HG02870 (cell line): ENCODE measurements at regions not wholly inside any gene's neighbourhood (a gene's known extent, or its start where the extent isn't known, plus 50 kb on each side); places are given as distances from the start of the nearest gene placed in this dataset.

Source experiments
- ATAC-seq: cut with Tn5 transposase; IDR thresholded peaks from one replicate; pipeline ENCODE4 v1.9.1; 2021; ENCODE audit warnings: mild to moderate bottlenecking, moderate library complexity; ENCODE audit not compliant: unreplicated experiment

DNA sequence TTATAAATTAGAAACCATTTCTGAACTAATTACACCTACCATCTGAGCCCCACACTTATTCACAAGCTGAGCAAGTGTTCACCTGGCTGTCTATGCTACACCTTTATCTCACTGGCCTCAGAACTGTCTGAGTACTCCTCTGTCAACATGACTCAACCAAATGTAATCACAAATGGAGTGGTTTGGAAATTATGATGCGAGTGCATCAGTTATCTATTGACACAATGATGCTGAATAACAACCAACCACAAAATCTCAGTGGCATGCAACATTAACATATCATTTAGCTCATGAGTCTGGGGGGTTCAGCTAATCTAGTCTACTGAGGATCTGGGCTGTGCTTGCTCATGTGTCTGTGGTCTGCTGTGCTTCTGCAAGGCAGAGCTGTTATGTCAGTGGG lies 184.2 kb upstream of the NXPH2 start:
- ATAC-seq, result no peak

DNA sequence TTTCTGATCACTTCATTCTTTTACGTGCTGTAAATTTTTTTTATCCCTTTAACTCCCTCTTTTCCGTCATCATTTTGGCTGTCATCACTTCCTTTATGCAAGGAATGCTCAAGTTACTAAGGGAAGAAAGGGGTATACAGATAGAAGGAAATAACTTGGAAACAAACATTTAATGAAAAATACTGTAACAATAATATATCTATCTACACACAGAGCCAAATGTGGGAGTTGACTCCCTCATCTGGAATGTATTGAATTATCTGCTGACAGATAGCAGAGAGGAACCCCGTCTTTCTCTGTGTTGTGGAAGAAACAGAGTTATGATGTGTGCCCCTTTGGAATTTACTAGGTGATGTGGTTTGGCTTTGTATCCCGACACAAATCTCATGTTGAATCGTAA lies 182.5 kb upstream of the NXPH2 start:
- ATAC-seq, result no peak

DNA sequence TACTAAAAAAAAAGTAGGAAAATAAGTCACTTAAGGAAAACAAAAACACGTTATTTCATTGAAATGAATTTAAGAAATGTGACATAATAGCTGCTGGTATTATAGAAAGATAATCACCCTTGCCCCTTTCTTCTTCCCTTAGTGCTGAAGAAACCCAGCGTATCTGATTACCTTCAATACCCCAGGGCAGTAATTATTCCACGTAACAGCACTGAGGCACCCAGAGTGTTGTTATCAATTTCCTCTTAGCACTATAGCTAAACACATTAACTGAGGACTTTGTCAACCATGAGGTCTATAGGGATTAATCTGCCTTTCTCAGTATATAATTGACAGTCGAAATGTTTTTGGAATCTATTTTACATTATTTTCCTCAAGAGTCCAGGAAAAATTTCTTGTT lies 180.0 kb upstream of the NXPH2 start:
- ATAC-seq, result no peak

DNA sequence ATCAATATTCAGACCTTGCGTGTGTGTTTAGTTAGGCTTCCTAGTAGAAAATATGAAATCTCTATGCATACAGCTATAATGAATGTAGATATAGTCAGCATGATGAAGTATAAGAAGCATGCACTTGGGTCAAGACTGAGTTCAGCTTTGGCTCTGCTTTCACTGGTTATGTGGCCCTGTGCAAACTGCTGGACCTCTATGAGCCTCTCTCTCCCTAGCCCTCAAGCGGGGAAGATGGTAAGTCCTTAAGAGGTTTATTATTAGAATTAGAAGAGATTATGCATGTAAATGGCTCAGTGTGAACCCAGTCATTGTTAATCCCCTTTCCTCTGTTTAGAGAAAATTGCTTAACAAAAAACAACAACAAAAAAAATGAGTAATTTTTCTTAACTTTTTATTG lies 178.8 kb upstream of the NXPH2 start:
- no peak for ATAC-seq

DNA sequence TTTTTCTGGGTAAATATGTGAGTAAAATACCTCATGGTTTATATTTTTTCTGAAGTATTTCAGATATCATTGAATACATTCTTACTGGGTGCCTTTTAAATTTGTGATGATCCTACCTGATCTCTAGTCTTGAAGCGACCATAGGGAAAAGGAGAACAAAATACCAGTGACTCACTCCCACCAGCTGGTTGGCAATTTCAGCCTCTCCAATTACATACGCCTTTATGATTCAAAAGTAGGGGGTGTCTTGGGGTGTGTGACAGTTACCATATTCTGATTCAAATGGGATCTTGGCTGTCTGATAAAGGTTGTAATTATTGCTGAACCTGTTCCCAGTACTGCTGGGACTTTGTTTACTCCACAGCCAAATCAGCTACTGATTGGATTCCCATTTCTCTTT lies 175.9 kb upstream of the NXPH2 start:
- no peak for ATAC-seq

DNA sequence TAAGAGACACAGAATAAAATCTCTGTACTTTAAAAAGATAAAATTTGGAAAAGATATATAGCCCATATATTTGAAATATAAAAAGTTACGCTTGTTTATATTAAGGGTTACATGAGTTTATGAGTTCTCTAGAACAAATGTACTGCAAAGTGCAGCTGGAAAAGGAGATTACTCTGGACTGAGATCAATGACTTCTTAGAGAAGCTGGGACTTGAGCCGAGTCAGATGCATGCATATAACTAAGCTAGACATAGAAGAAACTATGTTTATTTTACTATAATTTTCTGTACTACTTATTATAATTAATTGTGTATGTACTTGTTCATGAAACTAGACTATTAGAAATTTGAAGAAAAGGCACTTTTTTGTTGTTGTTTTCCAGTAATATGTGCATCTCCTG lies 170.3 kb upstream of the NXPH2 start:
- ATAC-seq, result no peak

DNA sequence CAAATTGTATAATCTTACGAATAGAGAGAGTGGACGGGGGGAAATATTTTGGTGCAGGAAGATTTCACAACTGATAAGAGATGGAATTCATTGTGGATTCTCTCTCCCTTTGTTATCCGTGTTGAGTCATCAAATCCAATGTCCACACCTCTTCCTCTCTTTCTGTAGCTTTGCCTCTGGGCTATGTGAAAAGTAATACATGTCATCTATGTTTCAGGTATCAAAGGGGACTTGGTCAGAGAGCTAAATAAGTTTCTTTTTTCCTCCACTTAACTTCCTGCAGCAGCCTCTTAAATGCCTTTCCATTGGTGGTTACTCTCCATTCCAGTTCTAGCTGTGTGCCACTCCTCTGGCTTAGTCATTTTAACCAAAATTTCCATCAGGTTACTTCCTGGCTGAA lies 169.3 kb upstream of the NXPH2 start:
- no peak for ATAC-seq

DNA sequence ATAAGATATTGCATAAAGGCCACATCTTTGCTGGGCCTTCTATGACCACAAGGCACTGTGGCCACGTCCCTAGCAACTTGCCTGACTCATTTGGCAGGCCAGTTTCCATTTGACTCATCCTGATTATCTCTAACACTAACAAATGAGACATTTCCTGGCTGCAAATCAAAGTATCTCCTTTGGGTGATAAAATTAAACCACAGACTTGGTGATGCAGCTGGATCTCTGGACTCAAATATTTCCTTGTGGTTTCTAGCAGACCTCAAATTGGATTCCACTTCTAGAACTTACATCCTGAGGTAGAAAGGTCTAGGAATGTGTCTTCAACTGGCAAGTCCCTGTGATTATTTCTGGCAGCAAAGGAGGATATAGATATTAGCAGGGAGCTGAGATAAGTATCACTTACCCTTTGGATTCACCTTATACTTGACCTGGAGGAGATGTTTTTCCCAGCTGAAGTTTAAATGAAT lies 167.9 kb upstream of the NXPH2 start:
- peak; percentile 83 for ATAC-seq

DNA sequence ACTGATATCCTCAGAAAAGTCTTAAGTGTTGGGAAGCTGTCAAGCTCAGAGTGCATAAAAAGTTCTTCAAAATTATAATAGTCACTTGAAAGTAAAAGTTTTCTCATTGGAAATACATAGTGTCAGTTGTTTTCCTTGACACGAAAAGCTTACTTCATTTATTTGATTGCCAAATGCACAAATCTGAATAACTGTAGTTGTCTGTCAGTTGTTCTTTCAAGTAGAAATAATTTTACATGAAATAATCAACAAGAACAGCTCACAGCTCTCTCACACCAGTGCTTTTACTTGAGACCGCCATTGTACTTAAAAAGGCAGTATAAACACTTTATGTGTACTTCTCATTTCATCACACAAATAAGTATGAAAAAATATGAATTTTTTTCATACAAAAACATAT lies 163.3 kb upstream of the NXPH2 start:
- ATAC-seq, result no peak

DNA sequence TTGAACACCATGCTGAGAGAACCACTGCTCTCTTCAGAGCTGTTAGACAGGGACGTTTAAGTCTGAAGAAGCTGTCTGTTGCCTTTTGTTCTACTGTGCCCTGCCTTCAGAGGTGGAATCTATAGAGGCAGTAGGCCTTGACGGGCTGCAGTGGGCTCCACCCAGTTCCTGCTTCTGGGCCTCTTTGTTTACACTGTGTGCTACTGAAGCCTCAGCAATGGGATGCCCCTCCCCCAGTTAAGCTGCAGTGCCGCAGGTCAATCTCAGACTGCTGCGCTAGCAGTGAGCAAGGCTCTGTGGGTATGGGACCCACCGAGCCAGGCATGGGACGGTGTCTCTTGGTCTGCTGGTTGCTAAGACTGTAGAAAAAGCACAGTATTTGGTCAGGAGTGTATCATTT lies 162.3 kb upstream of the NXPH2 start:
- ATAC-seq, result no peak

DNA sequence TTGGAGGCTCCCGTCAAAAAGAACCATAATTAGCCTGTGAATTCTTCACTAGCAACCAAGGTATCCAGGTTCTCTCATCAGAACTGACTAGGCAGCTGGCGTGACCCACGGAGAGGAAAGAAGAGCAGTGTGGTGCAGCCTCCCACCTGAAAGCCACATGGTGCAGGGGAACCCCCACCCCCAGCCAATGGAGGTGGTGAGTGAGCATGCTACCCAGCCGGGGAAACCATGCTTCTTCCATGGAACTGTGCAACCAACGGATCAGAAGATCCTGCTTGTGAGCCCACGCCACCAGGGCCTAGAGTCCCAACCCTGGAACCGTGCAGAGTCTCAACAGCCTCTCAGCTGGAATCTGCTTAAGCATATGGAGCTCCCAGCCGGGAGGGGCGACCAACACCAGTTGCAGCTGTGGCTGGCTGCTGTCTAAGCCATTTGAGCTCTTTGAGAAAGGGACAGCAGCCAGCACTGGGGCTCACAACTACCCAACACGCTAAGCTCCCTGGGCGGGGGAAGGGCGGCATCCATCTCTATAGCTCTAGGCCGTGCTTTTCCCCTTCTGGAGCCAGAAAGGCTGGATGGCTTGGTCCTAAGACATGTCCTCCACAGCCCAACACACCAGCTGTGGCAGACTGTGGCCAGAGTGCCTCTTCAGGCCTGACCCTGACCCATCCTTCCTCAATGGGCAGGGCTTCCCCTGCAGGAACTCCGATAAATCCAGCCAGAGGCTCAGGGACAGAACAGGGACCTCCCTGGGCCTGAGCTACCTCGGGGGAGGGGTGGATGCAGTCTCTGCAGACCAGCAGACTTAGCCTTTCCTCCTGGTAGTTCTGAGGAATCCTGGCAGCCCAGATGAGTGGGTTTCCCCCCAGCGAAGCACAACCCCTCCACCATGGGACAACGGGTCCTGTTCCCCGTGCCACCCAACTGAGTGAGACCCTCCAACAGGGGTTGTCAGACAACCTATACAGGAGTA lies 151.4 kb upstream of the NXPH2 start:
- ATAC-seq, result no peak

DNA sequence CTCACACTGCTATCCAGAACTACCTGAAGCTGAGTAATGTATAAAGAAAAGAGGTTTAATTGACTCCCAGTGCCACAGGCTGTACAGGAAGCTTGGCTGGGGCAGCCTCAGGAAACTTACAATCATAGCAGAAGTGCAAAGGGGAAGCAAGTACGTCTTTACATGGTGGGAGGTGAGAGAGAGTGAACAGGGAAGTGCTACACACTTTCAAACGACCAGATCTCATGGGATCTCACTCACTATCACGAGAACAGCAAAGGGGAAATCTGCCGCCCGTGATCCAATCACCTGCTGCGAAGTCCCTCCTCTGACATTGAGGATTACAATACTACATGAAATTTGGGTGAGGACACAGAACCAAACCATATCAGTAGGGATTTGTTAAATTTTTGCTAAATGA lies 150.4 kb upstream of the NXPH2 start:
- ATAC-seq, result no peak

DNA sequence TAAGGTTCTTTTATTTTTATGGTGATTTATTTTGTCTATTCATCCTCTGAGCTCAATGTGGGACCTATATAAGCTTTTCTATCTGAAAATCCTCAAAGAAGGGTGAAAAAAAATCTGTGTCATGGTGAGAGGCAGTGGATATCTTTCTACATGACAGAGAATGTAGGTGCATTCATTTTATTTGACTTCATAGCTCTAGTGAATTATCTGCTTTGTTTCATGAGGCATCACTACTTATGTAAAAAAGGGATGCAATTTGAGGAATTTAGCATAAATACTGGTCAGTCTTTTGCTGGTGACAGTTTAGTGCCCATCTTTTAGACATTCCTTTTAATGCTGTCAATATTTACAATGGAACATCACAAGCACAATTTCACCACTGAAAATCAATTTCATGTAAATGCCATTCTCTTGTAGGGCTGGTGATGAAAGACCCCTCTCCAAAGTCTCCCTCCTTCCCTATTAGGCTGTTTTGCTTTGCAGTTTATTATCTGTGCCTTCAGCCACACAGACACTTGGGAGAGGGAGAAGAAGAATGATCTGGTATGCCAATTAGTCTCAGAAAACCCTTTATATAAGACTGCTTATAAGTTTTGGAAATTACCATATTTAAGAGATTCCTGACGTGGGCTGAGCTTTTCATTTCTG lies 148.3 kb upstream of the NXPH2 start:
- ATAC-seq, result no peak

DNA sequence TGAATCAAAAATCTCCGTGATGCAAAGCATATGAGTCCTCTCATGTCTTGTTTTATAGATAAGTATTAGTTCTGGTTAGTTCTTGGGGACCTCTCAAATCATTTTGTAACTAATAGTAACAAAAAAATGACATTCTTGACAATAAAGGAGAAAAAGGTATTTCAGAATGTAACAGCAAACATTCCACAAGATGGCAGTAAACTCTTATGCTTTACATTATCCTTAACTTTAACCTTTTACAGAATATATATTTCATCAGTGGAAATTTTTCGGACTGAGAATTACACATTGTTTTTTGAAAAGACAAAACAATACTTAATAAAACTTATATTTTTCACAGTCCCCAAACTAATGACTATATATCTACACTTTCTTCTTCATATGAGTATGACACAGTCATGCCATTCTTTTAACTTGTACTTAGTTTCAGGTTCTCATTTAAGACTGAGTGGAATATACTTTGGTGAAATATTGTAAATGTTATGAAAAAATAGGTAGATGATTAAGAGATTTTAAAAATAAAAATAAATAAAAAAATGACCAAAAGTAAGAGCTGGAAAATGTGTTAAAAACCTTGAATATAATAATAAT lies 142.9 kb upstream of the NXPH2 start:
- ATAC-seq, result no peak

DNA sequence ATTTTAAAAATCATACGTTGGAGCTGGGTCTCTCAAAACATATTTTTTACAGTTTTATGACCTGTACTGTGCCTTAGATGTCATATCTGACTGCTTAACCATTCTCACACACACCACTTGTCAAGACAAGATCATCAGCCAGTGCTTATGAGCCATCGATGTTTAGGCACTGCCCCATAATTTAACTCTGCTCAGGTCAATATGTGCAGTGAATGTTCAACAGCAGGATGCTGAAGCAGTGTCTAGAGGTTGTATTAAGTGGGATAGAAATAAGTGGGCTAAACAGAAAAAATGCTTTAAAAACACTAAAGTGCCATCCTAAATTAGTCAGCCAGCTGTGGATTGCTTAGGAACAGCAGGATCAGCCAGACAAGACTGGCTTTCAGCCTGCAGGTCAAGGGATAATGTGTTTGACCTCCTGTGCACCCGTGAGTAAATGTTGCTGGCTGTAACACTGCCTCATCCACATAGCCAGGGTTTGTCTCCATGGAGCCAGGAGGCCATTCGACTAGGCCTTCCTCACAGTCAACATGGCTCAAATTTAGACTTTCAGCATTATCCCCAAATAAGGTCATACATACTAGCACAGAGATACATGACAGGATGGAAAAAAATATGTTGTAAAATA lies 139.0 kb upstream of the NXPH2 start:
- no peak for ATAC-seq

DNA sequence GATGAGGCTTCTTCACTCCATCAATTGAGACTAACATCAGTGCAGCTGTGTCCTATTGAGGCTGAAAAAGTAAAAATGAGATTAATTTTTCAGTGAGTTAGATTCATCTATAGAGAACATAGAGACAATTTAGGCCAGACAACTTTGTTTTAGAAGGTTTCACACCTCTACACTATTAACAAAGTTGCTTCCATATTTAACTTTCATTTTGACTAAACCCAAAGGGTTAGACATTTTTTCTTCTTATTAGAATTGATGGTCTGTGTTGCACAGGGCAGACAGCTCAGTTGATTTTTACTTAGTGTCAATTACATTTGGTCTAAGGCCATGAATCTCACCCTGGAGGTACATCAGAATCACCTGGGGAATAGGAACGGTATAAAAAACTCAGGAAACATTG lies 130.2 kb upstream of the NXPH2 start:
- ATAC-seq, result no peak

DNA sequence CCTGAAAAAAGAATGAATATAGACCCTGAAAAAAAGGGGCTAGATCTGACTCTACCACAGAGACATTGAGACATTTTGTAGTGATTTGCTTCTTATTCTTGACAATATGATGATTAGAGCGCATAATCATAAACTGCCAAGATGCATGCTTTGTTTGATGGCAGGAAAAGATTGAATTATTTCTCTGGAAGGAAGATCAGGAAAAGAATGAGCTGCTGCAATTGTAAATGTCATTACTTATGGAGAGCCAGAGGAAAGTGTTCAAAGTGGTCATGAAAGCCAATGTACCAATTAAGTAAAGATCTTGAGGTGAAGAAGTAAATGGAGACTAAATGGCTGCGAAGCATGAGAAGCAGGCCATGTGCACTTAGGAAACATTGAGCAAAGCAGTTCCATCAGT lies 126.4 kb upstream of the NXPH2 start:
- no peak for ATAC-seq

DNA sequence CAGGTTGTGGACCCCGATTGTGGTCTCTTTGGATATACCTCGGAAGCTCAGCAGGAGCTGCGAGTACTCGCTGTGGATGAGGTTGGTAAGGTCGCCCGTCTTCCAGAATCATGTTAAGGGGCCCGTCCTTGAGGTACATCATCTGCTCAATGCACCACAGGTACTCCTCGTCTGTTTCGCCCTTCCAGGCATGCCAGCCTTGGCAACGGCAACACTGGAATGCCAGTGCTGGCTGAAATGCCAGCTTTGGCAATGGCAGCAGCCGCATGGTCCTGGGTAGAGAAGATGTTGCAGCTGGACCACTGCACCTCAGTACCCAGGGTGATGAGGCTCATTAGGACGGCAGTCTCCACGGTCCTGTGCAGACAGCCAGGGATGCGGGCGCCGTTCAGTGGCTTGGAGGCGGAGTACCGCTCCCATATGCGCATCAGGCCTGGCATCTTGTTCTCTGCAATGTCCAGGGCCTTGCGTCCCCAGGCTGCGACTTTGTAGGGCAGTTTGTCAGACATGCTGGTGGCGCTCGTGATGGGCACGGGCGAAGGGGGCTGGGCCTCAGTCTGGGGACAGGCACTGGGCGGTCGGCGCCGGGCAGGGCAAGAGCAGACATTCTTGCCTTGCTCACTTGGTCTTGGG lies 122.2 kb upstream of the NXPH2 start:
- no peak for ATAC-seq

DNA sequence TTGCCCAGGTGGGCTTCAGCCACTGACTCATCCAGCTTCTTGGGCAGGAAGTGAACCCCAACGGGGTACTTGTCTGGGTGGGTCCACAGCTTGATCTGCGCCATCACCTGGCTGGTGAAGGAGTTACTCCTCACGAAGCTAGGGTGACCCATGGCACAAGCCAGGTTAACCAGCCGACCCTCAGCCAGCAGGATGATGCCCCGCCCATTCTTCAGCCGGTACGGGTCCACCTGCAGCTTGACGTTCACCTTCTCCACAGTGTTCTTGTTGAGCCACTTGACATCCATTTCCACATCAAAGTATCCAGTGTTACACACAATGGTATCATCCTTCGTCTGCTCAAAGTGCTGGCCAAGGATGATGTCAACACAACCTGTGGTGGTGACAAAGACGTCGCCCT lies 121.3 kb upstream of the NXPH2 start:
- ATAC-seq, result no peak

DNA sequence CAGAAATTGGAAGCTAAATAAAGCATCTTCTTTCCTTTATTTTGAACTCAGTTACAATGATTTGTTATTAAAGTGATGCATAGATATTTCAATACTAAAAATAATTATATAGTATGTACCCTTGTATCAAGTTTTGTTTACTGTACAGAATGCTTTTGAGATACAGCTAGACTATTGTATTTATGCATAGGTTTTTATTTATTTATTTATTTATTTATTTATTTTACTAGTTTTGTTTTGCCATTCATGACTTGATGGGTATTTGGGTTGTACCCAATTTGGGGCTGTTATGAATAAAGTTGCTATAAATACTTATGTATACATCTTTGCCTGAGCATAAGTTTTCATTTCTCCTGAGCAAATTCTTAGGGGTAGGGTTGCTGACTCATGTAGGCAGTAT lies 118.7 kb upstream of the NXPH2 start:
- no peak for ATAC-seq

DNA sequence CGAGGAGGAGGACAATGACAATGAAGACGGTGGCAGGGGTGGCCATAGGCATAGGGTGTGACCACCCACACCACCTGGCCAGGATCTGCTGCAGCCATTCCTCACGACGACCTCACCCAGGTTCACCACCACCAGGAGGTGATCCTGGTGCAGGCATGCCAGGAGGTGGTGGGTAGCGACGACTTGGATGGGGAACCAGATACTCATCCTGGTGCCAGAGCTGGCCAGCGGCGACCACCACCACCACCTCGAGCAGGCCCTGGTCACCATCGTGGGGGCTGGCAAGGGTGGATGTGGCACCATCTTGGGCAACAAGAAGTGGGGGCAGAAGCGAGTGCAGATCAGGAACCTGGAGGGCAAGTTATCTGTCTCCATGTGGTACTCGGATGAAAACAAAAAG lies 117.1 kb upstream of the NXPH2 start:
- ATAC-seq, result no peak
